Epidermal melanocyte (primary cell): ENCODE measurements at regions not wholly inside any gene's neighbourhood (a gene's known extent, or its start where the extent isn't known, plus 50 kb on each side); places are given as distances from the start of the nearest gene placed in this dataset.
"Not testable (repeated sequence)": the region's sequence is repeated elsewhere in the genome, so short reads cannot be mapped to it uniquely, and the experiment has no call there.

Experiments used
- DNase-seq: peaks from one replicate; pipeline ENCODE4 v3.0.0; 2011; ENCODE audit warnings: low spot score; ENCODE audit not compliant: insufficient read length

DNA sequence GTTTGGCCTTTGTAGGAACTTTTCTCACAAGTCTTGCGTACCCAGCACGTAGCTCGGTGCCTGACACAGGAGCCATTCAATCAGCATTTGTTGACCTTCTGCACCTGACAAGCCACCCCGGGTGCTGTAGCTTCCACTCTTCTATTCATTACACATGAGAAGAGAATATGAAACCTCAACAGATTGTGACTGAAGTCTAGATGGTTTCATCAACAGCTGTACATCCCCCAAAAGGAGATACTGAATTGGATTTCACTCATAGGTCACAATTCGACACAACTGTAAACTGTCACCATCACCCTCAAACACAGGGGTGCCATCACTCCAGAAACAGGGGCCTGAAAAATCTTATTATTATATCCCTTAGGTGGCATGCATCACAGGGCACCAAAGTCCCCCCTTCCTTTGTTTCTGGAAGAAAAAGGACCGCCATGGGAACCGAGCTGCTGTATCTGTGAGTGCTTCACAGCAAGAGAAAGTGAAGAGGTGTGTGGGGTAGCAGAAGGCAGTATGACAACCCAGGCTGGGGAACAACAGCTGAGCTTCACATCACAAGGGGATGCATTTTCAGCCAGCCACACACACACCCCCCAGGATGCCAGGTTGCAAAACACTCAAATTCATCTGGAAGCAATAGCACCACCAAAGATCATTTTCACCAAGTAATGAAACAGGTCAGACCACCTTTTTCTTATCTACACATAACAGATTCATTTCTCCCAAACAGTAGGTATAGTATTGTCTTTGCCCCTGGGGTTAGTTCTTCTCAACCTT is 225.7 kb downstream of the TOMM20 start:
- no peak for DNase-seq

DNA sequence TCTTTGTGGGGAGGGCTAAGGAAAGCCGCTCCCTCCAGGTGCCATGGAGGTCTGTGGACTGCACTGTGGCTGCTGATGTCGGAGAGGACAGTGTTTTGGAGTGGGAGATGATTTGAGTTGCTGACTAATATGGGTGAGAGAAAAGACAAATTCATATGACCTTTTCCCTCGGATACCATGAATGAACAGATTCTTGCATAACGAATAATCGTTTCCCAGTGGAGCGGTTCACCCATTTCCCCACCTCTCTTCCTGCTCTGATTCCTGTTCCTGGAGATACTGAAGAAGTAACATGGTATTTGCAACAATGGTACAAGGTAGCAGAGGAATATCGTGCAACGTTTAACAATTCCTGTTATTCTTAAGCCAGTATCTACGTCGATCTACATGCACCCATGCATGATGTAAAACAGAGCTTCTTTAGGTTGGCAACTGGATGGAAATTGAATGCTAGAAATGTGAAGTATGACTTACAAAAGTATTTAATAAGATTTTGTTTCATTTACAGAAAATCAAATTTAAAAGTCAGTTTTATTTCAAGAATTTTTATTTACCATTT is 227.1 kb downstream of the TOMM20 start:
- DNase-seq, result no peak

DNA sequence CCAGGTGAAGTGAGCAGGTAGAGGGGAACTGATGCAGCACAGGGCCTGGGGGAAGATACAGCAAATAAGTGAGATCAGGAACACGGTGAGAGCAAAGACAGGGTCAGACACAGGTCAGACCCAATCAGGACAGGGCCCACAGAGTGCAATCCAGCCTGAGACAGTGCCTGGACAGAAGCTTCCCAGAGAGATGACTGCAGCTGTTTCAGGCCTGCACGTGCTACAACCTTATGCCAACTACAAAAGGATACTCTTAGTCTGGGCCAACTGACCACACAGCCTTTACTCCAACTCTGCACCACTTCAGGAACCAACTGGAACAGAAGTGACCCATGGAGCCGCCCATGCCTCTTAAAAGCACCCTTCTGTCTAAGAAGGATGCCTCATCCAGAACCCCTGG is 228.0 kb downstream of the TOMM20 start:
- DNase-seq, result no peak

DNA sequence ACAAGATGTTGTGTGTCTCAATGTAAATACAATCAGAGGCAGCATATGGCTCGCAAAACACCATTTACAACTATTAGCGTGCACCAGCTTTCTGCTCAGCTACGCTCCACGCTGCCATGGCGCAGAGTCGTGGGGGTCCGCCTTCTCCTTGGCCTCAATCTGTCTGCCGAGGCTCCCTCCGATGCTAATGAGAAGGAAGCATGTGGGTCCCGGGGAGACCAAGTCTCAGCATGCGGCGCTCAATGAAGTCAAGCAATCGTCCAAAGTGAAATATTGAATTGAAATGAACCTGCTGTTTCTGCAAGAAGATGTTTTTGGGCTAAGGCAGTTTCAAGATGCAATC is 228.9 kb downstream of the TOMM20 start:
- DNase-seq, result no peak

DNA sequence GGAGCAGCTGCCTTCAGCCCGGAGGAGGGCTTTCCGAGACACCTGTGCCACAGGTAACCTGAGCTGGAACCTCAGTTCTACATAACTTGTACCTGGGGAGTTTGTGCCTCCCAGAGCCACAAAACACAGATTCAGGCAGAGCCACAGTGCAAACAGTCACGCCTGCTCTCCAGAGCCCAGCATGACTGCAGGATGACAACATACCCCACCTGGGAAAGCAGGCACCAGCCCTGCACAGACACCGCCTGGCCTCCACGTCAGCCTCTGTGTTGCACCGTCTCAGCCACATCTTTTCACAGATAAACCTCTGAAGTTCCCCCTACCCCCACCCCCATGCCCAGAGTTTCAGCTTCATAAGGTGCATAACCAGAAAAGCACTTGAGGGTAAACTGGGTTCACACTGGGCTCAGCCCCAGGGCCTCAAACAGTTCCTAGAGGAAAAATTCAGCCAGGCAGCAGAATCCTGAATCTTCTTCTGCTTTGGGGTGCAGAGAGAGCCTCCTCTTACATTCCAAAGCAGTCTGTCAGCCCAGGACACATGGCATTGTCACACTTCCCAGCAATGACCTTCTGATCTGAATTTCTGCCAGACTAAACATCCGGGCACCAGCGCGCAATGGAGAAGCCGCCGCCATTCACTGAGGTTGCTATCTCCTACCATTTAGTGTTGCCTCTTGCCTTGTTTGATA is 229.5 kb downstream of the TOMM20 start:
- no peak for DNase-seq

DNA sequence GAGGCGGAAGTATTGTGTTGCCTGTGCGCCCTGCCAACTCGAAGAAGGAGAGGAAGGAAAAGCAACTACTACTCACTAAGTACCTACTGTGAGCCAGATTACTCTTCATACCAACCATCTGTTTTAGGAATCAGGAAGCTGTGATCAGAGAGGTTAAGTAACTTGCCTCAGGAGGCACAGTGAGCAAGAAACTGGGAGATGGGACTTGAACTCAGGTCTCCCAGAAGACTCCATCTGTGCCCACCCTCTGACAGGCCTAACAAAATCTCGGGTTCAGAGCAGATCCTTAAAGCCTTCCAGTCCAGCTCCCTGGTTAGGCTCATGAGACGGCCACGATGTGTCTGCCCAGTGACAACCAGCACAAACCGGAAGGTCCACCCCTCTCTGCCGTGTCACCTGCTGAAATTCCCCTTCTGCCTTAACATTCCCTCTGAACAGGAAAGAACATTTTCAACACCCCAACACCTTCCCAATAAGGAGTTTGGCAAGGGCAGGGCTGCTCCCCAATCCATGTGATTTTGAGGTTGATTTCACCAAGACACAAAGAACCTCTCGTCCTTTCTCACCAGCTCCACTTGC is 230.1 kb downstream of the TOMM20 start:
- no peak for DNase-seq

DNA sequence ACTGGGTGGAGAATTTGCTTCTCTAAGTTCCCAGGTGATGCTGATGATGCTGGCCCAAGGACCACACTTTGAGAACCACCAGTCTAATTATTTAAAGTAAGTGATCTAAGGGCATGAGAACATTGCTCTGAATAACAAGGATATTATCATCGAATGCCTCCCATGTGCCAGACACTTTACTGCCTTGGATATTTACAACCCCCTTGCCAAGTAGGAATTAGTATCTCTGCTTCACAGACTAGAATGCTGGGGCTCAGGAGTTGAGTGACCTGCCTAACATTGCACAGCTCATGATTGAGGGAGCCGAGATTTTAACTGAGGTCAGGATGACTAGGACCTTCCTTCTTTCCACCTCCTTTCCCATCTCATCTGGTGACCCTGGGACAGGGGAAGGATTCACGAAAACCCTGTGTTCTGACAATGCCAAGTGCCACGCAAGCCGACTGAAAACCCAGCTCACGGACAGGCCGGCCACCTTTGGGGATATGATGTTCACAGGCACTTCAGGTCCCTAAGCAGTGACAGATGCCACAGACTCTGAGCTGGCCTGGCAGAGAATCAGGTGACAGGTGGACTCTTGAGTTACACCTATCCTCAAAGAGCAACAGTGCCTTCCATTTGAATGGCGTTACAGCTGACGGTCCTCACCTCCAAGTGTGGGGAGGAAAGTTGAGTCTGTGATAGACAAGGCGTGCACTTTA is 230.7 kb downstream of the TOMM20 start:
- no peak for DNase-seq

DNA sequence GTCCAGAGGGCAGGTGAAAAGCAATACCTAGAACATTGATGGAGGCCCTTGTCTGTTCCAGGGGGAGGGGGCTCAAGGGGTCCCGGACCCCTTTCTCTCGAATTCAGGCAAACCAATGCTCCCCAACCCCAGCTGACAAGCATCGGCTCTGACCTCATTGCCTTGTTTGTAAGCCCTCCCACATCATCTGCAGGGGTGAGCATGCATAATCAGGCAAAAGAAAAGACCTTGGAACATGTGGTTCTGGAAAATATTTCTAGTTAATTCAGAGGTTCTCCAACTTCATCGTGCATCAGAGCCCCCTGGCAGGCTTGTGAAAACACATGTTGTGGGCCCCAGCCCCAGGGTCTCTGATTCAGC is 231.3 kb downstream of the TOMM20 start:
- DNase-seq, result no peak

DNA sequence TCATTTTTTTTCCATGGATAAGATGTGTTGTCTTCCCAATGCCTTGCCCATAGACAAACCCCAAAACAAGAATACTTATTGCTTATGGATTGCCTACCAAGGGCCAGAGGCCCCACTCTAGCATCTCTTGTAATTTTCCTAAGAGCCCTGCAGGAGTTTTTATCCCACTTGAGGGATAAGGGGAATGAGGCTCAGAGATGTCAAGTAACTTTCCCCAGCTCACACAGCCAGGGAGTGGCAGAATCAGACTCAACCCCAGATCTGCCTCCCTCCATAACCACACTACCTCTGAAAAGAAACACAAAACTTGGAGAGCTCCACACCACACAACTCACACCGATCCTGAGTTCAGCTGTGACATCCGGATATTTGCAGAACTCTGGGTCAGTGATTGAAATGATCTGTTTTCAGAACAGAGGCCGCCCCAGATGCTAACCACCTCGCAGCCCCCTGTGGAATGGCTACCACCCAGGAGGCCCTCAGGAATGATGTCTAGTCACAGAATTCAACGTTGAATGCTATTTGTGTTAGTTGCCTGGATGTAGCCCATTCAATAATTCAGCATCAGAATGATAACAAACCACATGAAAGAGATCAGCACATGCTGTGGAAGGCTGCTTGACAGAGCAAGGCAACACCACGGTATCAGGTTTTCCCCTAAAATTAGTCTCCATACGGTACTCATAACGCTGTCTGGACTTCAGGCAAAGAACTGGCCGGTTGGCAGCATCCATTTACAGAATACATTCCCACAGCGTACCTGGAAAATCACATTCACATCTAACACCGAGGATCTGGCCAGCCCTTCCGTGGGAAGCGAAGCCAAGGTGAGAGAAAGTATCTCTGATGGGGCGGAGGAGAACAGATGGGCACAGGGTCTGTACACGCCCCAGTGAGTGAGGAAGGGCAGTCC is 231.9 kb downstream of the TOMM20 start:
- no peak for DNase-seq

DNA sequence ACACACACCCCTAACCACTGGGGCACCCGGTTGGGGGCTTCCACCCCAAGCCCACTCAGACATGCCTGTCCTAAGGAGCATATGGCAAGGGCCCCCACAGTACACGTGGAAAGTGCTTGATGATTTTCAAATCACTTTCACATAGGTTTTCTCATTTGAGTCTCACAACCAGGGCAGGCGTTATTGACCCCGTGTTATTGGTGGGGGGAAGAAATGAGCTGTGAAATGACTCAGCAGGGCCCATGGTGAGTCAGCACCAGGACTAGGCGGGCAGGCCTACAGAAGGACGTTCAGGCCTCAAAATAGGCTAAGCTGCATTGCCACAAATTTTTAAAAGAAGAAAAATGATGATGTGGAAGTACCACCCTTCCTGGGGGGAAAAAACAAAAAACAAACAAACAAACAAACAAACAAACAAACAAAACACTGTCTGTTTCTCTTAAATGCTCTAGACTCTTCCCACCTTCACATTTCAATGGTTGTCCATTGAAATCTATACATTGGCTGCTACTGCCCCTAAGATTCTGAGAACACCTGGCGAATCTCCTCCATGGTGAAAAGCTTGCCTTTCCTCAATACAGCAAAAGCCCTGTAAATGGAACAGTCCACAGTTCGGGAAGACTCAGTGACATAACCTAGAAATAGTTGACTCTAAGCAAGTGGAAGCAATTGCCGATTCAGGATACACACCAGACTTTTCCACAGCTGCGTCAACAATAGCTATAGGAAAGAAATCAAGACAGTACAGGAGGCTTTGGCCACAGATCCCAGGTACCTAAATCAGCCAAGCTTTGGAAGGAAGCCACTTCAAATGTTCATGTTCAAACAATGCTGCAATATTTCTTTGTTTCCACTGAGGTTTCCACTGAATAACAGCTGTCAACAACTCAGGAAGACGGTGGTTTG is 234.7 kb downstream of the TOMM20 start:
- DNase-seq, result no peak

DNA sequence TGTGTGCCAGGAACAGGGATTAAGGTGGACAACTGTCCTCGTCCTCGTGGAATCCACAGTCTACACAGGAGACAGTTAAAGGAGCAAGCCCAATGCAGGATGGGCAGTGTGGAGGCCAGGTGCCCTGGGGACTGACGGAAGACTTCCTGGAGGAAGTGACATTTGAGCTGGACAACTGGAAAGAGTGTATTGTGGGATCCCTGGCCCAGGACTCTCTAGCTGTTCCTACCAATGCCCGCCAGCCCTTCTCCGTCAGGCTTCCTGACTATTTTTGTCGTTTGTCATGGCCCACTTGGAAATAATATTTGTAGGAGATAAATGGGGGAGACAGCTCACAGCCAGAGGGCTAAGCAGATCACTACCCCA is 235.3 kb downstream of the TOMM20 start:
- DNase-seq, result no peak

DNA sequence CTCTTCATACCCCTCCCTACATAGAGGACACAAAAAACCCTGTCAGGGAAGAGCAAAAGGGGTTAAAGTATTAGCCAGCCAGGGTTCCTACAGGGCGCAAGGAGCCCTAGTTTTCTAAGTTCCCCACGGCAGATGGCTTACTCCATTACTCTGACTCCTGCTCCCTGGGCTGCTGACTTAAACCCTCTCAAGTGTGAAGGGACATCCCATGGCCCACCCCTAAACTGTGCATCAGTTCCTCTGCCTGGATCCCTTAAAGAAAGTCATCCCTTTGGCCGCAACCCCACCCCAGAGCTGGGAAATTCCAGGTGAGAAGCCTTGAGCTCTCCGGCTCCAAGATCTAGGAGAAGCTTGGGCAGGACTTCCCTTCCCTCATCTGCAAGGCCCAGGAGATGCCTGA is 236.0 kb downstream of the TOMM20 start:
- DNase-seq, result no peak

DNA sequence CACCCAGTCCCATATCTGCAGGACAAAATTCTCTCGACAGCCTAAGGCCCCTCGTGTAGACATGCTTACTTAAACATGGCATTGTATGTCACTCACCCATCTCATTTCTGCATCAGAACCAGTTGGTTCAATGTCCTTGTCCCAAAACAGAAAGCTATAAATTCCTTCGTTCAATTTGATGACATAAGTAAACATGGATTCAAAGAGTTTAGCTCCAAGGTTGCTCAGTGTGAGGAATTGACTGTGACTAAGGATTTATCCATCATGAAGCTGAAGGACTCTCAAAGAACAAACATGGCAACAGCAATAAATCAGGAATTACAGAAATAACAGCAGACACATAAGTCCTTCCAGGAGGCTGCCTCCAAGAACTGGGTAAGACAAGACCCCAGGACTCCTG is 237.2 kb downstream of the TOMM20 start:
- DNase-seq, result no peak

DNA sequence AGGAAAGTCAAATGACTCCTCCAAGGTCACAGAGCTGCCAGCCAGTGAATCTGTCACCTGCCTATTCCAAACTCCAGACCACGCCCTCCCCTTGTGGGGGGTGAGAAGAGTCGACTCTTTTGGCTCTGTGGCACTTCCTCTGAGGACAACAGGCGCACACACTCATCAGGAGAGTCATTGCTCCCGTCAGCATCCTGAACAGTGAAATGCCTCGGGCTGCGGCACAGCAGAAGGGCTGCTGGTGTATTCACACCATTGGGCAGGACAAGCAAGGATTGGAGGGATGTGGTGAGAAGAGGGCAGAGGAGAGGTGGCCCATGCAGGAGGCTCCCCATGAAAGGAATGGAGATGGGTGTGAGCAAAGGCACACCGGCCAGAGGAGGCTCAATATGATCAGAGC is 239.0 kb downstream of the TOMM20 start:
- no peak for DNase-seq

DNA sequence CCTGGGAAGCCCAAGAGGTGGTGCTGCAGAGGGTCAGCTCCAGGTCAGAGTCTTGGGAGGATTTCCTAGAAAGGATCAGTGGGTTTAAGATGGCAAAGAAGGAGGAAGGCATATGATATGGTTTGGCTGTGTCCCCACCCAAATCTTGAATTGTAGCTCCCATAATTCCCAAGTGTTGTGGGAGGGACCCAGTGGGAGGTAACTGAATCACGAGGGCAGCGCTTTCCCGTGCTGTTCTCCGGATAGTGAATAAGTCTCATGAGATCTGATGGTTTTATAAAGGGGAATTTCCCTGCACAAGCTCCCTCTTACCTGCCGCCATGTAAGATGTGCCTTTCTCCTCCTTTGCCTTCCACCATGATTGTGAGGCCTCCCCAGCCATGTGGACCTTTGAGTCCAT is 240.4 kb downstream of the TOMM20 start:
- DNase-seq, result not testable (repeated sequence)

DNA sequence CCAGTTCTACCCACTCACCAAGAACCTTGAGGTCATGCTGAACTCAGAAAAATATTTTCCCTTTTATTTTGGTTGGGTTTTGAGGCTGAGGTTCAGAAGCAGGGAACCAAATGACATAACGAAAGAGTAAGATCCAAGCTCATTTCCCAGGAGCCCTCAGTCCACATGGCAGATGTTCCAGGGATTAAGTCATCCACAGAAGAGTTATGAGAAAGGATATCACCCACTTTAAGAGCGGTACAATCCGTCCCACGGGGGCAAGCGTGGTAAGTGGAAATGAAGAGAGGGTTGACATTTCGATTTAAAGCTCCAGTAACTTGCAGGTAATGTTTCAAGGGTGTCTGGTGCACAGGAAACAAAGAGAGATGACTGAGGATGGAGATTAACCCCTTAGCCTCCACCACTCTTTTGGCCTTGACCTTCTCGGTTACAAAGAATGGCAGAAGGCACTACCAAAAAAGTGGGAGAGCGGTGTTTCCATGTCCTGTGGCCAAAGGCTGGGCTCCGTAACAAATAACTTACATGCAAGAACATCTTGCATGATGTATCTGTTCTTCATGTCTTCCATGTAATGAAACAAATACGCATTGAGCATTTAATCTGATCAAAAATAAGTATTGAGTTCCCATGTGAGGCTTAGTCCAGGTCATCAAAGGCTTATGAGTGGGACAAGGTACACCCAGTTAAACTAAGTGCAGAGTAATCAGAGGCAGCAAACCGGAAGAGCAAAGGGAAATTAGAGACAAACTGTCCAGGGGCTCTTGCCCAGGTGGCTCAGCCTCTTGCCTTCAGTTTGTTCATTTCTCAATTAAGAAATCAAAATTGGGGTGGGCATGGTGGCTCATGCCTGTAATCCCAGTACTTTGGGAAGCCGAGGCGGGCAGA is 241.4 kb downstream of the TOMM20 start:
- DNase-seq, result no peak

DNA sequence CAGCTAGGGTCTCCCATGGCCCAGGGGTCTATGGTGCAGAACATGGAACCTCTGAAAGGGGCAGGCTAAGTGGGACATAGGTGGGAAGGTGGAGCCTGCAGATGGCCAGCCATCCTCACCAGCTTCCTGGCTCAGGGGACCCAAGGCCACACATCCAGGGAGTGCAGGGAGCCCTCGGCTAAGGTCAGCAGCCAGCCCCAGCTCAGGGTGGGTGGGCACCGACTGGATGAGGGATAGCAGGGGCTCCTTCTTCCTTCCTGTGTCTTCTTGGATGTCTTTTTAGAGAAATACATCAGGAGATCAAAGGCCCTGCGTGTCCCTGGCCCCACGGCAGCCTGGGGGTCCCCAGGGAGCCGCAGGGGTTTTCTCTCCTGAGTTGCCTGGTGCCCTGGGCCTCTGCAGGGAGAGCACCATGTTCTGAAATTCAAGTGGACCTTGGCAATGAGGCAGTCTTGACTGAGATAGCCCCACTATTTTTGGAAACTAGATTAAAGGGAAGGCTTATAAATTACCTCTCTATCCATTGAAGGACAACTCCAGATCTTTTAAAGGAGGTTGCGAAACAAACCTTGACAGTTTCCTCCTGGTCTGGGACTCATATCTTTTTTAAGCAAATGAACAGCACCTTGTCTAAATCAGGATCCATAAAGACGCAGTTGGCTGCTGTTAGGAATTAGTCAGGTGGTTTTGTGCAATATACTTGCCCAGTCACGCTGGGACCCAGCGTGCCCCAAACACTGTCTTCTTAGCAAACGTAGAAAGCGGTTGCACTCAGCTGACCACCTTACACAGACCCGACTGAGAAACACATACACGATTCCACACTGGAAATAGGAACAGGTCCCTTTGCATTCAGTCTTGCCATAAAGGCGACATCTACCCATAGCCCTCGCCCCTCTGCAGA is 242.3 kb downstream of the TOMM20 start:
- DNase-seq, result no peak

DNA sequence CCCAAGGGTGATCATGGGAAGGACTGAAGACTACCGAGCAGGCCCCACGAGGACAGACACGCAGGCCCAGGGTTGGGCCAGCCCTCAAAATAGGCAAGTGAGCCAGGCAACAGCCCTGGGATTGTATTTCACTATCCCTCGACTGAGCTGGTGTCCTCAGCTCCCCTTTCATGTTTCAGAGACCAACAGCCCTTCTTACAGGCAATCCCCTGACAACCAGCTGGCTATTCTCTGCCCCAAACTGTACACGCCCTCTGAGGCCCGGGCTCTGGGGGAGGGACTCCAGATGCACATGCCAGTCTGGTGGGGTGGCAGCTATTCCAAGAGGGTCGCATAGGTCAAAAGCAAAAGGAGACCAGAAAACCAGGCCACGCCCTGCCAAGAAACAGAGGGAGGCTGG is 243.0 kb downstream of the TOMM20 start:
- no peak for DNase-seq
